ENCODE measurements at regions not wholly inside any gene's neighbourhood (a gene's known extent, or its start where the extent isn't known, plus 50 kb on each side); places are given as distances from the start of the nearest gene placed in this dataset.
"Not testable (repeated sequence)": the region's sequence is repeated elsewhere in the genome, so short reads cannot be mapped to it uniquely, and the experiment has no call there.

DNA sequence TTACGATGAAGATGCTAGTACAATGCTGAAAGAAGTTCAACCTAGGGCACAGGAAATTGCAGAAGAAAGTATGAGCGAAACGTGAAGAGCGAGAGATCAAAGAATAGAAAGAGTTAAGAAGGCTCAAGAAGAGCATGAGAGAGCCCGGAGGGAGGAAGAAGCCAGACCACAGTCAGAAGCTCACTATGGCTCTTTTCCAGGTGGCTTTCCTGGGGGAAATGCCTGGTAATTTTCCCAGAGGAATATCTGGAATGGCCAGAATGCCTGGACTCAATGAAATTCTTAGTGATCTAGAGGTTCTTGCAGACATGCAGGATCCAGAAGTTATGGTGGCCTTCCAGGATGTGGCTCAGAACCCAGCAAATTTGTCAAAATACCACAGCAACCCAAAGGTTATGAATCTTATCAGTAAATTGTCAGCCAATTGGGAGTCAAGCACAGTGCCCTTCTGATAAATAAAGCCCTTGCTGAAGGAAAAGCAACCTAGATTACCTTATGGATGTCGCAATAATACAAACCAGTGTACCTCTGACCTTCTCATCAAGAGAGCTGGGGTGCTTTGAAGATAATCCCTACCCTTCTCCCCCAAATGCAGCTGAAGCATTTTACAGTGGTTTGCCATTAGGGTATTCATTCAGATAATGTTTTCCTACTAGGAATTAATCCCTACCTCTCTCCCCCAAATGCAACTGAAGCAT is 78.0 kb upstream of the ADGRL2 start:
- H3K36me3 ChIP-seq (ENCODE audit: control insufficient read depth in 1 of 2, insufficient read depth in 2 of 2, low read depth in 1 of 2, low read length in 2 of 2); H3K9ac ChIP-seq (ENCODE audit: low read length); H2BK15ac ChIP-seq (ENCODE audit: low read depth, poor library complexity, severe bottlenecking); H3K18ac ChIP-seq (ENCODE audit: low read depth in 1 of 2, low read length in 2 of 2); H3K9me3 ChIP-seq (ENCODE audit: control insufficient read depth, low read length); H3K4ac ChIP-seq (ENCODE audit: low read depth in 1 of 2, low read length in 2 of 2); H3K27ac ChIP-seq (ENCODE audit: low read length, poor library complexity, severe bottlenecking); H2AFZ ChIP-seq (ENCODE audit: low read depth, low read length); H2BK5ac ChIP-seq (ENCODE audit: low read depth, low read length, poor library complexity, severe bottlenecking); H4K91ac ChIP-seq (ENCODE audit: low read length); H3K79me1 ChIP-seq (replicated peaks; ENCODE audit: low read length, poor library complexity, severe bottlenecking); H3K27me3 ChIP-seq (ENCODE audit: control insufficient read depth in 1 of 2, insufficient read depth in 1 of 2, low read length in 2 of 2); H2AK5ac ChIP-seq (ENCODE audit: low read length, severe bottlenecking); H3K4me1 ChIP-seq (ENCODE audit: control insufficient read depth, insufficient read depth, low read depth, low read length); H3K14ac ChIP-seq (ENCODE audit: low read length in 2 of 2); H3K4me2 ChIP-seq (ENCODE audit: low read length, poor library complexity, severe bottlenecking); DNase-seq; H2BK120ac ChIP-seq (ENCODE audit: low read depth, low read length); H4K8ac ChIP-seq (ENCODE audit: low read length); H3K4me3 ChIP-seq (ENCODE audit: insufficient read depth in 1 of 2, low read depth in 1 of 2, low read length in 2 of 2); H2BK12ac ChIP-seq (ENCODE audit: low read length in 2 of 2); H3K23ac ChIP-seq (ENCODE audit: low read length in 2 of 2): not testable (repeated sequence)
- 91% methylated on average over 6 of the region's 6 CpGs for WGBS

DNA sequence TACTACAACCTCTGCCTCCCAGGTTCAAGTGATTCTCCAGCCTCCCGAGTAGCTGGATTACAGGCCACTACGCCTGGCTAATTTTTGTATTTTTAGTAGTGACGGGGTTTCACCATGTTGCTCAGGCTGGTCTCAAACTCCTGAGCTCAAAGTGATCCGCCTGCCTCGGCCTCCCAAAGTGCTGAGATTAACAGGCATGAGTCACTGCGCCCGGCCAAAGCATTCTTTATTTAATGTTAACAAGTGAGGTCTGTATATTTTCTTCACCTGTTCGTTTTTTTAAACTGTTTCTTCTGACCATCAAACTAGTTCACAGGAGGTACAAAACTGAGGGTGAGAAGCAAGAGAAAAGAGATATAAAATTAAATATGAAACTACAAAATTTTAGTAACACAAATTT is 80.5 kb upstream of the ADGRL2 start:
- H4K91ac ChIP-seq (ENCODE audit: low read length); H3K14ac ChIP-seq (ENCODE audit: low read length in 2 of 2); H2AFZ ChIP-seq (ENCODE audit: low read depth, low read length); DNase-seq; H3K36me3 ChIP-seq (ENCODE audit: control insufficient read depth in 1 of 2, insufficient read depth in 2 of 2, low read depth in 1 of 2, low read length in 2 of 2); H3K9me3 ChIP-seq (ENCODE audit: control insufficient read depth, low read length); H3K27me3 ChIP-seq (ENCODE audit: control insufficient read depth in 1 of 2, insufficient read depth in 1 of 2, low read length in 2 of 2); H3K4me3 ChIP-seq (ENCODE audit: insufficient read depth in 1 of 2, low read depth in 1 of 2, low read length in 2 of 2); H3K23ac ChIP-seq (ENCODE audit: low read length in 2 of 2); H2BK15ac ChIP-seq (ENCODE audit: low read depth, poor library complexity, severe bottlenecking); H2BK120ac ChIP-seq (ENCODE audit: low read depth, low read length); H3K9ac ChIP-seq (ENCODE audit: low read length); H2AK5ac ChIP-seq (ENCODE audit: low read length, severe bottlenecking); H2BK12ac ChIP-seq (ENCODE audit: low read length in 2 of 2); H3K27ac ChIP-seq (ENCODE audit: low read length, poor library complexity, severe bottlenecking); H3K4me2 ChIP-seq (ENCODE audit: low read length, poor library complexity, severe bottlenecking); H3K18ac ChIP-seq (ENCODE audit: low read depth in 1 of 2, low read length in 2 of 2); H3K4ac ChIP-seq (ENCODE audit: low read depth in 1 of 2, low read length in 2 of 2); H3K4me1 ChIP-seq (ENCODE audit: control insufficient read depth, insufficient read depth, low read depth, low read length); H4K8ac ChIP-seq (ENCODE audit: low read length); H2BK5ac ChIP-seq (ENCODE audit: low read depth, low read length, poor library complexity, severe bottlenecking); H3K79me1 ChIP-seq (replicated peaks; ENCODE audit: low read length, poor library complexity, severe bottlenecking): not testable (repeated sequence)
- WGBS = 79% methylated on average over 5 of the region's 8 CpGs

DNA sequence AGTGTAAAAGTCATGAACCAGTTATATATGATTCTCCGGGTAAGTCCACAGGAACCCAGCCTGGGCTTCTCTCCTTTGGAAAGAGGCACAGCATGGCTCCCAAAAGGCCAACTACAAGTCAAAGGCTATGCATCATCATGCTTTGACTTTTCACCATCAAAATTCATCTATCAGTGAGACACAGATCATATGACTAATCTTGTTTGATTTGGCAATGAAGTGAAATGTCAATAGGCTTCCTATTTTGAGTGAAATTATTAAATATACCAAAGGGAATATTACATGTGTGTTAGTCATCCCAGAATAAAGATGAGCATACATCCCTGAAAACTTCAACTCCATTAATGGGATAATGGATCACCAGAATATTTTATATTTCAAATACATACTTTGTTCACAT is 83.5 kb upstream of the ADGRL2 start:
- Histone ChIP-seq H3K27me3 (ENCODE audit: control insufficient read depth in 1 of 2, insufficient read depth in 1 of 2, low read length in 2 of 2) (no peaks in the 10 kb centered on the region), H2BK12ac (ENCODE audit: low read length in 2 of 2) (no peak overlapping the region), H2BK5ac (ENCODE audit: low read depth, low read length, poor library complexity, severe bottlenecking) (no peak overlapping the region), H3K27ac (ENCODE audit: low read length, poor library complexity, severe bottlenecking) (no peak overlapping the region), H3K4me1 (ENCODE audit: control insufficient read depth, insufficient read depth, low read depth, low read length) (no peaks in the 10 kb centered on the region), H3K9ac (ENCODE audit: low read length) (no peak overlapping the region), H3K4me3 (ENCODE audit: insufficient read depth in 1 of 2, low read depth in 1 of 2, low read length in 2 of 2) (no peak overlapping the region), H3K9me3 (ENCODE audit: control insufficient read depth, low read length) (no peaks in the 10 kb centered on the region), H2BK15ac (ENCODE audit: low read depth, poor library complexity, severe bottlenecking) (no peak overlapping the region), H2BK120ac (ENCODE audit: low read depth, low read length) (no peak overlapping the region), H3K79me1 (replicated peaks; ENCODE audit: low read length, poor library complexity, severe bottlenecking) (no peaks in the 10 kb centered on the region), H4K8ac (ENCODE audit: low read length) (no peak overlapping the region), H2AFZ (ENCODE audit: low read depth, low read length) (no peak overlapping the region), H3K4me2 (ENCODE audit: low read length, poor library complexity, severe bottlenecking) (no peak overlapping the region), H3K4ac (ENCODE audit: low read depth in 1 of 2, low read length in 2 of 2) (no peak overlapping the region), H3K18ac (ENCODE audit: low read depth in 1 of 2, low read length in 2 of 2) (no peak overlapping the region), H2AK5ac (ENCODE audit: low read length, severe bottlenecking) (no peak overlapping the region), H3K36me3 (ENCODE audit: control insufficient read depth in 1 of 2, insufficient read depth in 2 of 2, low read depth in 1 of 2, low read length in 2 of 2) (no peaks in the 10 kb centered on the region), H4K91ac (ENCODE audit: low read length) (no peak overlapping the region), H3K23ac (ENCODE audit: low read length in 2 of 2) (no peak overlapping the region), H3K14ac (ENCODE audit: low read length in 2 of 2) (no peak overlapping the region)
- 100% methylated on average over 1 of the region's 1 CpG for WGBS
- no peak for DNase-seq

DNA sequence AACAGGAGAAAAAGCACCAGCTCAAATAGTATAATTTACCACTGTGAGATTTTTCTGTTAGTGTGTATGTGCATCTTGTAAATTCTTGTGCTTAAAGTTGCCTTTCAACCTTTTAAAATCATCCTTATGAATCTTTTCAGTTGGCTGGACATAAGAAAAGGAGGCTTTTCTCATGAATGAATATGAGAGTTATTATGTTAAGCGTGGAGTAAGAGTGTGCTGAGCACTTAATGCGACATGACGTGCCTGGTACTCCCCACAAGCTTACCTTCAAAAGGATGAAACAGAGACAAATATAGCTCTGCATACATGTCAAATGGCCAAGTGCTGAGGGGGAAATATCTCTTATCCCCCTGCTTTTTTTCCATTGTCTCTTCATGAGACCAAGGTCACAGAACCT is 85.3 kb upstream of the ADGRL2 start:
- no peak overlapping the region for H2BK5ac ChIP-seq (ENCODE audit: low read depth, low read length, poor library complexity, severe bottlenecking)
- no peak for DNase-seq
- H4K8ac ChIP-seq (ENCODE audit: low read length) = no peak overlapping the region
- 100% methylated on average over 3 of the region's 3 CpGs for WGBS
- H2BK15ac ChIP-seq (ENCODE audit: low read depth, poor library complexity, severe bottlenecking) = no peak overlapping the region
- H4K91ac ChIP-seq (ENCODE audit: low read length) = no peak overlapping the region
- no peak overlapping the region for H2AFZ ChIP-seq (ENCODE audit: low read depth, low read length)
- H3K27ac ChIP-seq (ENCODE audit: low read length, poor library complexity, severe bottlenecking) = no peak overlapping the region
- no peaks in the 10 kb centered on the region for H3K9me3 ChIP-seq (ENCODE audit: control insufficient read depth, low read length)
- H3K4ac ChIP-seq (ENCODE audit: low read depth in 1 of 2, low read length in 2 of 2) = no peak overlapping the region
- no peaks in the 10 kb centered on the region for H3K27me3 ChIP-seq (ENCODE audit: control insufficient read depth in 1 of 2, insufficient read depth in 1 of 2, low read length in 2 of 2)
- H3K18ac ChIP-seq (ENCODE audit: low read depth in 1 of 2, low read length in 2 of 2) = no peak overlapping the region
- H3K9ac ChIP-seq (ENCODE audit: low read length) = no peak overlapping the region
- no peaks in the 10 kb centered on the region for H3K4me1 ChIP-seq (ENCODE audit: control insufficient read depth, insufficient read depth, low read depth, low read length)
- H3K14ac ChIP-seq (ENCODE audit: low read length in 2 of 2) = no peak overlapping the region
- no peaks in the 10 kb centered on the region for H3K36me3 ChIP-seq (ENCODE audit: control insufficient read depth in 1 of 2, insufficient read depth in 2 of 2, low read depth in 1 of 2, low read length in 2 of 2)
- H3K79me1 ChIP-seq (replicated peaks; ENCODE audit: low read length, poor library complexity, severe bottlenecking) = no peaks in the 10 kb centered on the region
- no peak overlapping the region for H3K23ac ChIP-seq (ENCODE audit: low read length in 2 of 2)
- no peak overlapping the region for H3K4me3 ChIP-seq (ENCODE audit: insufficient read depth in 1 of 2, low read depth in 1 of 2, low read length in 2 of 2)
- H2BK120ac ChIP-seq (ENCODE audit: low read depth, low read length) = no peak overlapping the region
- no peak overlapping the region for H2AK5ac ChIP-seq (ENCODE audit: low read length, severe bottlenecking)
- H3K4me2 ChIP-seq (ENCODE audit: low read length, poor library complexity, severe bottlenecking) = no peak overlapping the region
- H2BK12ac ChIP-seq (ENCODE audit: low read length in 2 of 2) = no peak overlapping the region

Measured in mesenchymal stem cell (in vitro differentiated cells and primary cell).